Liver (tissue), 8 donors: ENCODE measurements at regions not wholly inside any gene's neighbourhood (a gene's known extent, or its start where the extent isn't known, plus 50 kb on each side); places are given as distances from the start of the nearest gene placed in this dataset.

Experiments used
- DNase-seq: peaks from one replicate; pipeline ENCODE4 v3.0.0-alpha.2; 2017; ENCODE audit warnings: low spot score
- H3K27ac ChIP-seq, 2 donors: one replicate each; pipeline ENCODE4 v1.7.0; 2013; ENCODE audit warnings: inconsistent platforms in 2 of 2, low read length in 2 of 2, control low read depth in 1 of 2, low read depth in 1 of 2, mild to moderate bottlenecking in 1 of 2
- H3K27me3 ChIP-seq, 4 donors: one replicate each; pipeline versions ENCODE4 v1.6.1 to v1.7.0; 2013; ENCODE audit warnings: low read length in 3 of 4, inconsistent platforms in 1 of 4, mild to moderate bottlenecking in 1 of 4, moderate library complexity in 1 of 4; ENCODE audit not compliant: control insufficient read depth in 4 of 4, insufficient read depth in 4 of 4
- H3K36me3 ChIP-seq, 4 donors: one replicate each; pipeline versions ENCODE4 v1.6.1 to v1.7.0; 2013; ENCODE audit warnings: low read length in 3 of 4, mild to moderate bottlenecking in 3 of 4, low read depth in 1 of 4, moderate library complexity in 1 of 4; ENCODE audit not compliant: control insufficient read depth in 4 of 4, insufficient read depth in 3 of 4
- H3K4me1 ChIP-seq, 4 donors: one replicate each; pipeline versions ENCODE4 v1.6.1 to v1.7.0; 2013; ENCODE audit warnings: low read length in 3 of 4, mild to moderate bottlenecking in 3 of 4, moderate library complexity in 1 of 4; ENCODE audit not compliant: control insufficient read depth in 4 of 4, insufficient read depth in 4 of 4
- H3K4me3 ChIP-seq, 3 donors: one replicate each; pipeline versions ENCODE4 v1.6.1 to v1.7.0; 2013; ENCODE audit warnings: low read length in 3 of 3, control low read depth in 1 of 3, low read depth in 1 of 3, mild to moderate bottlenecking in 1 of 3
- H3K9ac ChIP-seq, 2 donors: one replicate each; pipeline ENCODE4 v1.7.0; 2013; ENCODE audit warnings: low read length in 2 of 2, mild to moderate bottlenecking in 2 of 2, moderate library complexity in 2 of 2, control low read depth in 1 of 2, low read depth in 1 of 2
- H3K9me3 ChIP-seq, 4 donors: one replicate each; pipeline versions ENCODE4 v1.6.1 to v1.7.0; 2013; ENCODE audit warnings: low read length in 3 of 4; ENCODE audit not compliant: control insufficient read depth in 4 of 4
- ATF3 ChIP-seq: IDR thresholded peaks from 2 replicates; pipeline ENCODE4 v1.6.1; 2016; ENCODE audit warnings: antibody characterized with exemption
- CTCF ChIP-seq: fragments of 150-350 bp; IDR thresholded peaks from 2 replicates; pipeline ENCODE4 v1.5.1; 2017; ENCODE audit warnings: improper control_type of control experiment, low read depth, low read length; ENCODE audit not compliant: missing input control
- EGR1 ChIP-seq, 2 donors: IDR thresholded peaks; 2 replicates each; pipeline ENCODE4 v1.6.1; 2016 to 2018; ENCODE audit warnings: antibody characterized with exemption in 2 of 2, low read depth in 2 of 2
- FOXA1 ChIP-seq: IDR thresholded peaks from 2 replicates; pipeline ENCODE4 v1.6.1; 2016; ENCODE audit warnings: antibody characterized with exemption
- FOXA2 ChIP-seq: IDR thresholded peaks from 2 replicates; pipeline ENCODE4 v1.6.1; 2016; ENCODE audit warnings: antibody characterized with exemption
- GABPA ChIP-seq, 2 donors: IDR thresholded peaks in 1 of 2; conservative IDR thresholded peaks in 1 of 2; 2 replicates each; pipeline ENCODE4 v1.6.1; 2016; ENCODE audit warnings: antibody characterized with exemption in 2 of 2, mild to moderate bottlenecking in 1 of 2, moderate library complexity in 1 of 2
- HNF4A ChIP-seq, 2 donors: conservative IDR thresholded peaks; 2 replicates each; pipeline ENCODE4 v1.6.1; 2016; ENCODE audit warnings: antibody characterized with exemption in 2 of 2, mild to moderate bottlenecking in 2 of 2
- HNF4G ChIP-seq: IDR thresholded peaks from 2 replicates; pipeline ENCODE4 v1.6.1; 2016; ENCODE audit warnings: antibody characterized with exemption
- JUND ChIP-seq, 2 donors: IDR thresholded peaks; 2 replicates each; pipeline ENCODE4 v1.6.1; 2016; ENCODE audit warnings: antibody characterized with exemption in 2 of 2
- MAX ChIP-seq: IDR thresholded peaks from 2 replicates; pipeline ENCODE4 v1.6.1; 2016; ENCODE audit warnings: antibody characterized with exemption
- NR2F2 ChIP-seq: IDR thresholded peaks from 2 replicates; pipeline ENCODE4 v1.6.1; 2016; ENCODE audit warnings: antibody characterized with exemption
- RAD21 ChIP-seq, 2 donors: IDR thresholded peaks; 2 replicates each; pipeline ENCODE4 v1.6.1; 2016; ENCODE audit warnings: antibody characterized with exemption in 2 of 2, mild to moderate bottlenecking in 2 of 2
- RXRA ChIP-seq, 2 donors: IDR thresholded peaks; 2 replicates each; pipeline ENCODE4 v1.6.1; 2017 to 2018; ENCODE audit warnings: antibody characterized with exemption in 2 of 2, mild to moderate bottlenecking in 1 of 2
- SP1 ChIP-seq: IDR thresholded peaks from 2 replicates; pipeline ENCODE4 v1.6.1; 2018; ENCODE audit warnings: antibody characterized with exemption, mild to moderate bottlenecking
- TAF1 ChIP-seq: conservative IDR thresholded peaks from 2 replicates; pipeline ENCODE4 v1.6.1; 2016; ENCODE audit warnings: antibody characterized with exemption, mild to moderate bottlenecking
- YY1 ChIP-seq: IDR thresholded peaks from 2 replicates; pipeline ENCODE4 v1.6.1; 2016; ENCODE audit warnings: antibody characterized with exemption, mild to moderate bottlenecking
- ZBTB33 ChIP-seq: IDR thresholded peaks from 2 replicates; pipeline ENCODE4 v1.6.1; 2016; ENCODE audit warnings: antibody characterized with exemption
- WGBS: extraction: QIAGEN DNeasy Blood & Tissue Kit; methylation state at CpG from one replicate; pipeline ENCODE4 v1.1.7; 2013; 5-methylcytosine and 5-hydroxymethylcytosine counted together
- donor health status: healthy.
- donor health status: healthy.
- donor health status: healthy.
- donor health status: healthy.
- donor health status: healthy.

- Histone ChIP-seq H3K9me3 (no peaks in the 10 kb centered on the region), H3K36me3 (no peaks in the 10 kb centered on the region), H3K27ac (no peak overlapping the region), H3K4me1 (no peaks in the 10 kb centered on the region), H3K9ac (no peak overlapping the region), H3K27me3 (no peaks in the 10 kb centered on the region), H3K4me3 (no peak overlapping the region)
- TF ChIP-seq ATF3 (no peak), FOXA1 (no peak), NR2F2 (no peak), EGR1 (IDR thresholded peaks at IDR 0.05; ENCODE audit: low read depth in 2 of 2) (no peak), RXRA (IDR thresholded peaks at IDR 0.05) (no peak), HNF4A (conservative IDR thresholded peaks at IDR 0.05) (no peak), ZBTB33 (no peak)
- 70% methylated on average over 4 of the region's 4 CpGs for WGBS
- DNase-seq: no peak
These were observed 1179.7 kb upstream of the ADGRL3 start for GRCh38 chr4:60020389-60020788.

DNA sequence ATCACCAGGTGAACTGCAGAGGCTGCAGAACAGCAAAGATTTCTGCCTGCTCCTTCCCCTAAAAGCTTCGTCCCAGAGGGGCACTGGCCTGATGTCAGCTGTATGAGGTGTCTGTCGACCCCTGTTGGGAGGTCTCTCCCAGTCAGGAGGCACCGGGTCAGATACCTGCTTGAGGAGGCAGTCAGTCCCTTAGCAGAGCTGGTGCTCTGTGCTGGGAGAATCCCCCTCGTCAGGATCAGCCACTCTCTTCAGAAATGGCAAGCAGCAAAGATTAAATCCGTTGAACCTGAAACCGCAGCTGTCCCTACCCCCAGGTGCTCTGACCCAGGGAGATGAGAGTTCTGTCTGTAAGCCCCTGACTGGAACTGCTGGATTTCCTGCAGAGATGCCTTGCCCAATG is 1166.3 kb upstream of the ADGRL3 start:
- no peaks in the 10 kb centered on the region for H3K36me3 ChIP-seq
- H3K9ac ChIP-seq: no peak overlapping the region
- H3K27me3 ChIP-seq: no peaks in the 10 kb centered on the region
- DNase-seq: no peak
- WGBS: 58% methylated on average over 6 of the region's 6 CpGs
- no peak for TF ChIP-seq ZBTB33
- TF ChIP-seq CTCF: no peak
- TF ChIP-seq TAF1: no peak
- no peak for TF ChIP-seq RAD21 (IDR thresholded peaks at IDR 0.05)
- TF ChIP-seq FOXA2: no peak
- no peak for TF ChIP-seq EGR1 (IDR thresholded peaks at IDR 0.05; ENCODE audit: low read depth in 2 of 2)
- no peak for TF ChIP-seq FOXA1
- TF ChIP-seq GABPA (IDR thresholded peaks at IDR 0.05 in 1 of 2, conservative IDR thresholded peaks at IDR 0.05 in 1 of 2): no peak
- TF ChIP-seq MAX: no peak
- TF ChIP-seq JUND (IDR thresholded peaks at IDR 0.05): no peak
- TF ChIP-seq SP1: no peak
- TF ChIP-seq RXRA (IDR thresholded peaks at IDR 0.05): no peak
- no peak for TF ChIP-seq HNF4G
- no peak for TF ChIP-seq YY1
- no peak for TF ChIP-seq NR2F2
- no peak for TF ChIP-seq HNF4A (conservative IDR thresholded peaks at IDR 0.05)
- no peak overlapping the region for H3K27ac ChIP-seq
- H3K4me3 ChIP-seq: no peak overlapping the region
- no peaks in the 10 kb centered on the region for H3K4me1 ChIP-seq
- no peaks in the 10 kb centered on the region for H3K9me3 ChIP-seq
